Nephron progenitor cell (in vitro differentiated cells): ENCODE measurements at regions not wholly inside any gene's neighbourhood (a gene's known extent, or its start where the extent isn't known, plus 50 kb on each side); places are given as distances from the start of the nearest gene placed in this dataset.

ENCODE experiments used
- DNase-seq: peaks from one replicate; pipeline ENCODE4 v3.0.0; 2021
- H3K27ac Mint-ChIP-seq: 2 replicates; pipeline ENCODE4 v1.8.0; 2021; ENCODE audit warnings: mild to moderate bottlenecking, moderate library complexity, mixed read lengths
- H3K27me3 Mint-ChIP-seq: 2 replicates; pipeline ENCODE4 v1.8.0; 2021; ENCODE audit warnings: mild to moderate bottlenecking, low read depth, mixed read lengths; ENCODE audit not compliant: poor library complexity
- H3K36me3 Mint-ChIP-seq: 2 replicates; pipeline ENCODE4 v1.8.0; 2021; ENCODE audit warnings: low read depth, mixed read lengths
- H3K4me1 Mint-ChIP-seq: 2 replicates; pipeline ENCODE4 v1.8.0; 2021; ENCODE audit warnings: mixed read lengths
- H3K4me3 Mint-ChIP-seq: 2 replicates; pipeline ENCODE4 v1.8.0; 2021; ENCODE audit warnings: mild to moderate bottlenecking, moderate library complexity, mixed read lengths
- H3K9me3 Mint-ChIP-seq: 2 replicates; pipeline ENCODE4 v1.8.0; 2021; ENCODE audit warnings: mild to moderate bottlenecking, moderate library complexity, mixed read lengths
- TF ChIP-seq, protein P1 (sequence below): fragments of 200-600 bp; sonication (generic); IDR thresholded peaks from 2 replicates; pipeline ENCODE4 v1.5.0; 2021; ENCODE audit warnings: antibody characterized with exemption

DNA sequence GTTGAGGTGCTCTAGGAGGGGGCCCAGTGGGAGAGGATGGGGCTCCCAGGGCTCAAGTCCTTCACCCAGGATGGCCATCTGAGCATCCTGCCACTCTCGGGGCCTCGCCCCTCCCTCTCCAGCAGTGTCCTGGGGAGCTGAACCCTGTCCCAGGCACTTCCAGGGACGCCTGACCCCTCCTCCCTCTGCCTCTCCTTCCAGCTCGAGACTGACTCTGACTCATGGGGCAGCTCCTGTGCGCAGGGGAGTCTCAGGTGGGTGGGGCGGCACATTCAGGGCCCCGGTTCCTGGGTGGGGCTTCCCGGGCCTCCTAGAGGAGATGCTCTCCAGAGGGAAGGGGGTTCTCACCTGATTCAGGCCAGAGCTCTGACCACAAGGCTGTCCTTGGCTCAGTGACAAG, 77.1 kb upstream of the IGLL5 start:
- Mint-ChIP-seq H3K4me1 (no peaks in the 10 kb centered on the region), H3K9me3 (no peaks in the 10 kb centered on the region), H3K27ac (no peak overlapping the region), H3K27me3 (peaks cover 69% of the 10 kb centered on the region), H3K4me3 (no peak overlapping the region), H3K36me3 (no peaks in the 10 kb centered on the region)
- TF ChIP-seq, protein P1, sequence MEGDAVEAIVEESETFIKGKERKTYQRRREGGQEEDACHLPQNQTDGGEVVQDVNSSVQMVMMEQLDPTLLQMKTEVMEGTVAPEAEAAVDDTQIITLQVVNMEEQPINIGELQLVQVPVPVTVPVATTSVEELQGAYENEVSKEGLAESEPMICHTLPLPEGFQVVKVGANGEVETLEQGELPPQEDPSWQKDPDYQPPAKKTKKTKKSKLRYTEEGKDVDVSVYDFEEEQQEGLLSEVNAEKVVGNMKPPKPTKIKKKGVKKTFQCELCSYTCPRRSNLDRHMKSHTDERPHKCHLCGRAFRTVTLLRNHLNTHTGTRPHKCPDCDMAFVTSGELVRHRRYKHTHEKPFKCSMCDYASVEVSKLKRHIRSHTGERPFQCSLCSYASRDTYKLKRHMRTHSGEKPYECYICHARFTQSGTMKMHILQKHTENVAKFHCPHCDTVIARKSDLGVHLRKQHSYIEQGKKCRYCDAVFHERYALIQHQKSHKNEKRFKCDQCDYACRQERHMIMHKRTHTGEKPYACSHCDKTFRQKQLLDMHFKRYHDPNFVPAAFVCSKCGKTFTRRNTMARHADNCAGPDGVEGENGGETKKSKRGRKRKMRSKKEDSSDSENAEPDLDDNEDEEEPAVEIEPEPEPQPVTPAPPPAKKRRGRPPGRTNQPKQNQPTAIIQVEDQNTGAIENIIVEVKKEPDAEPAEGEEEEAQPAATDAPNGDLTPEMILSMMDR, result no peak
- DNase-seq, result no peak

DNA sequence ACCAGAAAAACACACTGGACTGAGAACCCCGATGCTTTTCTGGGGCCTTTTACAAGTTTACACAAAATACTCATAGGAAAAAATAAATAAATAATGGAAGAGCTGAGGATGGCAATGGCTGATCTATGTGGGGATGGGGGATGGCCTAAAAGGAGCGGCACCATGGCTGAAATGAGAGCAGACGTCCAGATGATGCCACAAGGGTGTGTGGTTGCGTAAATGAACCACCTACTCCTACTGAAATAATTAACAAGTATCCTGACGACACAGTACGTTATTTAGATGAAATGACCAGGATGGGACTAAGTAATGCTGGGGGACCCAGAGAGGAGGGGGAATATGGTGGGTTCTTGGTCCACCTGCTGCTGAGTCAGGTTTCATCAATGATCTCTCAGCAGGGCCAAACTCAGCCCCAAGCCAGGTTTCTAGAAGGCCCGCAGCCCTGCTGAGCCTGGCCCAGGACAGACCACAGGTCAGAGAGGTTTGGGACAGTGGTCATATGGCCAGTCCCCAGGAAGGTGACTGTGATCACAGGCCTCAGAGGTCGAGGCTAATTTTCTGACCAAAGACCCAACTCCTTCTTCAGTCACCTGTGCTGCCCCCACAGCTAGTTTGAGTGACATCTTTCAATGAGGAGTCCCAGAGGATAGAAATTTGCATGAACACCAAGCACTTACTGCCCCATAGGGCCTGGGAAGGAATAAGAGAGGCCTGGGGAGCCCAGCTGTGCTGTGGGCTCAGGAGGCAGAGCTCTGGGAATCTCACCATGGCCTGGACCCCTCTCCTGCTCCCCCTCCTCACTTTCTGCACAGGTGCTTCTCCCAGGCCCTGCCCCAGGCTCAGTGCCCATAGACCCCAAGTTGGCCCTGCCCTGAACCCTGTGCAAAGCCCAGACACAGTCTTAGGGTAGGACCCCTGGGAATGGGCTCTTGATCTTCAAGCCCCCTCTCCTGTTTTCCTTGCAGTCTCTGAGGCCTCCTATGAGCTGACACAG, 76.3 kb upstream of the IGLL5 start:
- Mint-ChIP-seq H3K27me3 (peaks cover 64% of the 10 kb centered on the region), H3K27ac (no peak overlapping the region), H3K36me3 (no peaks in the 10 kb centered on the region), H3K4me1 (no peaks in the 10 kb centered on the region), H3K4me3 (no peak overlapping the region), H3K9me3 (no peaks in the 10 kb centered on the region)
- DNase-seq, result no peak
- TF ChIP-seq, protein P1, result no peak

DNA sequence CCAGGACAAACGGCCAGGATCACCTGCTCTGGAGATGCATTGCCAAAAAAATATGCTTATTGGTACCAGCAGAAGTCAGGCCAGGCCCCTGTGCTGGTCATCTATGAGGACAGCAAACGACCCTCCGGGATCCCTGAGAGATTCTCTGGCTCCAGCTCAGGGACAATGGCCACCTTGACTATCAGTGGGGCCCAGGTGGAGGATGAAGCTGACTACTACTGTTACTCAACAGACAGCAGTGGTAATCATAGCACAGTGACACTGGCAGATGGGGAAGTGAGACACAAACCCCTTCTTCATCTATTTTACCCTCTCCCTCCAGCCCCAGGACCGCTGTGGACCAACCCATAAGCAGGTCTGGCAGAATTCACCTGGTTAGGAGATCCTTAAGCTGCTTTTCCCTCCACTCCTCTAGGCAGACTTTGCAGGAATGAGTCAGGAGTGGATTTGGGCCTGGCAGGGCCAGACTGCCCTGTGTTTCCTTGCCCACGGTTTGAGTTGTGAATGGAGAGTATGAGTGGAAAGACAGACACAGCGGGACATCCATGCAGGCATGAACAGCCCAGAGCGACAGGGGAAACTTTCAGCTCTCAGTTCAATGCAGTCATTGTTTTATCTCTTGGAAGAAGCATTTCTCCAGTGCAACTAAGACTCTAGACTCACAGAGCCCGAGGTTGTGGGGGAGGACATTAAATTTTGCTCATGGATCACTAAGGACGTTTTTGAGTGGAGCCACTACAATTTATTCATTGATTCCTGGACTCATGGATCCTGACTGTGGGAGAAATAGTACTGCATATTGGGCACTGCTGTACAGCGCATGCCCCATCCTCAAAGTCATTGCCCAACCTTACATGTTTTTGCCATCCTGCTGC, 75.3 kb upstream of the IGLL5 start:
- TF ChIP-seq, protein P1, result no peak
- Mint-ChIP-seq H3K27ac (no peak overlapping the region), H3K4me1 (no peaks in the 10 kb centered on the region), H3K4me3 (no peak overlapping the region), H3K36me3 (no peaks in the 10 kb centered on the region), H3K9me3 (no peaks in the 10 kb centered on the region), H3K27me3 (peaks cover 62% of the 10 kb centered on the region)
- DNase-seq, result no peak

DNA sequence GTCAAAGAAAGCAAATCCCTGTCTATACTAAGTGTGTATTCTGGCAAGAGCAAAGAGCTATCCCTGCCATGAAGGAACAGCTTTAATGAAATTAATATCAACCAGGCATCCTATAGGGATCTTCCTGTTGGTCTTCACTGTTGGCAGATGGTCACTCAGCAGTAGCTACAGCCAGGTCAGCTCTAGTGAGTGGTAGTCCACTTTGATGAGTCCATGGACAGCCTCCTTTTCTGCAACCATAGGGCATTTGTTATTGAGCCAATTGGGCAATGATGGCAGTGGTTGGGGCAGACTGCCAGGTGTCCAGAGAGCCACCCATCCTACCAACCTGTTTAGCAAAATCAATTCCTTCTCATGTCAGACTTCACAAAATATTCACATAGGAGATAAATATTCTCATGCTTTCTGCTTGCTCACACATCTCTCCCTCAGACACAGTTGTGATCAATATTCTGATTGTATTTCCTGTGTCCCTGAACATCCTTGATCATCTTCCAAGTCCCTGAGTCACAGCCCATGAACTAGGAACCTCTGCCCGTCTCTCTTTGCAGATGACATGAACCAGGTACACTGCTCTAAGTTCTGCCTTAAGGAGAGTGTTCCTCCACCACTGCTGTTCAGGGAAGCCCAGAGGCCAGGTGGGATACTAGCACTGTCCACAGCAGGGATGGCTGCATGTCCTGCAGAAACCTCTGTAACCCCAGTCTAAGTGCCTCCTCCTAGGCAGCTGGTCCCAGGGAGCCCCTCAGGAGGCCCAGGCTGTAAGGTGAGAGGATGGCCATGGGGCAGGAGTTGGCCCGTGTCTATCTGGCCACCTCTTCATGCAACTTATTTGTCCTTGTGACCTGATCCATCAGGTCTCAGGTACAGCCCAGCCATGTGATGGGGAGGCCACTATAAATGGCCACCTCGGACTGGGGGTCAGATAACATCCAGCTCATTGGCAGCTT, 74.2 kb upstream of the IGLL5 start:
- TF ChIP-seq, protein P1, result no peak
- no peaks in the 10 kb centered on the region for H3K9me3 Mint-ChIP-seq
- H3K27ac Mint-ChIP-seq, result no peak overlapping the region
- H3K4me3 Mint-ChIP-seq, result no peak overlapping the region
- H3K4me1 Mint-ChIP-seq, result no peaks in the 10 kb centered on the region
- no peaks in the 10 kb centered on the region for H3K36me3 Mint-ChIP-seq
- DNase-seq, result no peak
- H3K27me3 Mint-ChIP-seq, result peaks cover 59% of the 10 kb centered on the region

DNA sequence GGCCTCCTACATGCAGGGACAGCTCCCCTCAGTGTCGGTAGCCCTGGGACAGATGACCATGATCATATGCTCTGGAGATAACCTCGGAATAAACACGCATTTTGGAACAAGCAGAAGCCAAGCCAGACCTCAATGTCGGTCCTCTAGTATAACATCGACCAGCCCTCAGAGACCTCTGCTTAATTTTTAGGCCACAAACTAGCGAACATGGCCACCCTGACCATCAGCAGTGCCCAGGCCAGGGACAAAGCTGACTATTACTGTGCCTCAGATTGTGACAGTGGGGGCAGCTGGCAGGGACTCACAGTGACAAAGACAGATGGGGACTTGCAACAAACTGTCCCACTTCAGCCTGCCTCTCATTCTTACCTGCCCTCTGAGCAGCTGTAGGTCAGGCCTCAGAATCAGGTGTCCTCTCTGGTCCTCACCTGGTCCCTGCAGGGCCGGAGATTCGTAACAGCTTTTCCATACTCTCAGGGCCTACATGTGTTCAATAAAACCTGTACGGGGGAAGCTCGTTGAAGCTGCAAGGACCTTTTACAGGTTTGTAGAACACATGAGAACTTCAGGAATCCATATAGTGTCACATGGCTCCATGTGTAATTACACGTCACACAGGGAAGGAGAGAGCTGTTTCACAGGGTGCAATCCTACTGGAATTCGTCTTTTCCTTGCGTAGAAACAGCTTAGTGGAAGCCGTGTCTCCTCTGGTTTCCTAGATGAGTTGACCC, 72.8 kb upstream of the IGLL5 start:
- Mint-ChIP-seq H3K4me3 (no peak overlapping the region), H3K27ac (no peak overlapping the region), H3K27me3 (peaks cover 48% of the 10 kb centered on the region), H3K9me3 (no peaks in the 10 kb centered on the region), H3K4me1 (no peaks in the 10 kb centered on the region), H3K36me3 (no peaks in the 10 kb centered on the region)
- TF ChIP-seq, protein P1, result no peak
- no peak for DNase-seq
